GM18867 (cell line): ENCODE measurements at regions not wholly inside any gene's neighbourhood (a gene's known extent, or its start where the extent isn't known, plus 50 kb on each side); places are given as distances from the start of the nearest gene placed in this dataset.

Source experiments
- ATAC-seq: cut with Tn5 transposase; IDR thresholded peaks from one replicate; pipeline ENCODE4 v1.9.1; 2021; ENCODE audit warnings: mild to moderate bottlenecking, moderate library complexity; ENCODE audit not compliant: unreplicated experiment

GRCh38 chr5:29897916-29898315 is 1295.6 kb upstream of the CDH6 start:
- ATAC-seq = no peak

DNA sequence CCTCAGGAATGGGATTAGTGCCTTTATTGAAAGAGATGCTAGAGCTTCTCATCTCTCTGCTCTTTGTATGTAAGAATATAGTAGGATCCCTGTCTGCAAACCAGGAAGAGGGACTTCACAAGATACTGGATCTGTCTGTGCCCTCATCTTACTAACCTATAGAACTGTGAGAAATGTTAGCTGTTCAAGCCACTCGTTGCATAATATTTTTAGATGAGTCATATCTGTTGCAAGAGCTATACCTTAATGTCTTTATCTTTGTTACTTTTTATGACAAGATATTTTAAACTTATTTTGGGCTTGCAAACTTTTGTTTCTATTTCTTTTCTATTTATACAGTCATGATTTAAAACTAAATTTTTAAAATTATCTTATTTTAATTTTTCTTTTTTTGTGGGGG is 1296.8 kb upstream of the CDH6 start:
- no peak for ATAC-seq

DNA sequence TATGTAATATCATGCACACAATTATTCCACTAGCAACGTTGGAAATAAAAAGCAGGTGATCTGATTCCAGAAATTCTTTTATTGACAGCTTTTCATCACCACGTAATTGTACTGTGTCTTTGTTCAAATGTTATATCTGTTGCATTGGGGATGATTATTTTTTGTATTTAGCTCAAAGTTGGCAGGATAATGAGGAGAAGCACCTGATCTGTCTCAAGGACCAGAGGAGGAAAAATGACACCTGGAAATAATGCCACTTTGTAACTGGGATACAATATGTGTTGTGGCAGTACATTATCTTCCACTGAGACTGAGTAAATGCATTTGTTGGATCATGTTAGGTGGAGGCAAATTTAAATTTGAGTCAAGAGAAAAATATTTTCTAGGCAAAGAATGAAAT is 1298.8 kb upstream of the CDH6 start:
- no peak for ATAC-seq

DNA sequence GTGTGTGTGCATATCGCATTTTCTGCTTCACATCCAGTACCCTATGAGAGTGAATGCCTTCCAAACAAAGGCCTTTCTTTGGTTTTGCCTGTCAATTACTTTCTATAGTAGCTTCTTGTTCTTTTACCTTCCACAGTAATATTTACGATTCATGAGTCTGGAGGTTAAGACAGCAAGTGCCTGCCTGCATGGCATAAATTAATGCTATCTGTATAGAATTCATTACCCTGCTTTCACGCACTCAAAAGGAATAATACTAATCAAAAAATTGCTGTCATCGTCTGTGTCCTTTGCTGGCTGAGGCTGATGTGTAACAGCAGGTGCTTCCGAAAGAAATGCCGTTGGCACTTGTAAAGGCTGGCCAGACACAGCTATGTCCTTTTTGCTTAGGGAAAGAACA is 1304.4 kb upstream of the CDH6 start:
- no peak for ATAC-seq

DNA sequence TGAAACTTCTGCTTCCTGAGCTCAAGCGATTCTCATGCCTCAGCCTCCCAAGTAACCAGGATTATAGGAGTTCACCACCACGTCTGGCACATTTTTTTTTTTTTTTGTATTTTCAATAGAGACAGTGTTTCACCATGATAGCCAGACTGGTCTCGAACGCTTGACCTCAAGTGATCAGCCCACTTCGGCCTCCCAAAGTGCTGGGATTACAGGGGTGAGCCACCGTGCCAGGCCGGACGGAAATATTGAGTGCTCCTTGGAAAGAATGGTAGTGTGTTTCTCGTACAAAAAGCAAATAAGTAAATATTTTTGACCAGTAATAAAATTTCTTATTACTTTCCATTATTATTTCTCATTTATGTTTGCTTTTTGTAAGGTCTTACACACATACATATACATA is 1307.9 kb upstream of the CDH6 start:
- no peak for ATAC-seq

DNA sequence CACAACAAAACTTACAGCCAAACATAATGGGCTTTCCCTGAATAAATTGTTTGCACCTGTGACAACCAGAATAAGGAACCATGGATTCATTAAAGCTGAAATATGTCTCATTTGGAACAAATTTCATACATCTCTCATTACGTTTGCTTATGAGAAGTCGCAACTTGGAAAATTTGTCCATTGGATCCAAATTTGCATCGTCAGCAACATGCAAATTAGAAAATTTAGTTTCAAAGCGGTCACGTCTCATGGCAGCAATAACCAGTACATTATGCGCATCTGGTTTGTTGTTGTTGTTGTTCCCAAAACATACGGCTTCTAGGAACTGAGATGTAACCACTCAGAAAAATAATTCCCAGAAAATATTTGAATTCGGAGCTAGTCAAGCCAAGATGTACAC is 1311.5 kb upstream of the CDH6 start:
- ATAC-seq = no peak

DNA sequence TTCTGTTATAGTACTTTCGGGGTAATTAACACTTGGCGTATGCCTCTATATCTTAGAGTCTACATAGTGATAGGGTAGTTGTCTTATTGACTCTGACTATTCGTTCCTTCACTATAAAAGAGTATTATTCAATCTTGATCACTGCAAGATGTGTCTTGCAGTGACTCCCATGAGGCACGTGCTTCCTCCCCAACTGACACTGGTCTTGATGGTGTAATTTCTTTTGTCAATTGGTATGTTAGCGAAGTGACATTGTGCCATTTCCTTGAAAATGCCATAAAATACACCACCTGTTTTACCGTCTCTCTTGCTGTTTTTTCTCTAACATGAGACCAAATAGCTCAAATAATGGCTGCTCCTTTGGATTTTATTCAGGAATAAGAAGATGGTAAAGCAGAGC is 1314.1 kb upstream of the CDH6 start:
- no peak for ATAC-seq

DNA sequence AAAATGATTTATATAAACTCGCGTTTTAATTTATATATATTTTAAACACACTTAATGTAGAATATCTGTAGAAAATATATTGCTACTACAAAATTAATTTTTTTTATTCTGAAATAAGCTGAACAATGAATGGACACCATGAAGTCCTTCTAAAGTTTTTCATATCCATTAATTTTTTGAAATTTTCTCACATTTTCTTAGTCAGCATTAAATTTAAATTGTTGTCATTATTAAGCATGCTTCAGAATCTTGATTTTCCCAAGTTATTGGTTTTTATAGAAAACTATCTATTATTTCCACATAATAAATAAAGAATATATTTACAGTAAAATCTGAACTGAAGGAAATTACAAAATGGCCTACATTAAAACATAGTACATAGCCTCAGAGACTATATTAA is 1314.9 kb upstream of the CDH6 start:
- no peak for ATAC-seq

DNA sequence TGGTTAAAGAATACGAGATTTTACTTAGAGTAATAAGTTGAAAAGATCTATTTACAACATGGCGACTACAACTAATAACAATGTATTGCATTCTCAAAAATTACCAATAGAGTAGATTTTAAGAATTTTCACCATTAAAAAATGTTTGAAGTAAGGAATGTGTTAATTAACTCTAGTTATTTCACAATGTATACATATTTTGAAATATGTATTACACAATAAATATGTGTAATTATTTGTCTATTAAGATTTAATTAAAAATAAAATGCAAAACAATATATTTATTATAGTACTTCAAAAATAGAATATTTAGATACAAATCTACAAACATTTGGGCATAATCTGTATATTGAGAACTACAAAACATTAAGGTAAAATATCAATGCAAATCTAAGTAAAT is 1326.3 kb upstream of the CDH6 start:
- ATAC-seq = no peak

- no peak for ATAC-seq
Observed at GRCh38 chr5:29853711-29854220, 1339.7 kb upstream of the CDH6 start.

- ATAC-seq = no peak
Observed at GRCh38 chr5:29852329-29852728, 1341.2 kb upstream of the CDH6 start.

DNA sequence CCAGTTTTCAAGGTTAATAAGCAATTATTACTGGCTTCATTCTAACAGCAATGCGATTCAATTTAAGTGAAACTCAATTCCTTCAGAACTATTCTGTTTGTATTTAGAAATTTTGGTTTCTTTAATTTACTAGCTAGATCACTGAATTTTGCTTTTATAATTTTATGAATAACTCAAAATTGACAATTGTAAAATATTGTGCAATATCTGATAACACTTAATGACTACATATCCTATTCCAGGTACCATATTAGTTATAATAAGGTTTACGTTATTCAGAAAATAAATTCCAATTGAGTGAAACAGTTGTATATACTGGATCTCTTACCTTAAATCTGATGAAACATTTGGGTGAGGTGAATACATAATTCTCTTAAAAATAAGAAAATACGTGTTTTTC is 1348.3 kb upstream of the CDH6 start:
- no peak for ATAC-seq

- no peak for ATAC-seq
Observed at GRCh38 chr5:29833394-29833793, 1360.1 kb upstream of the CDH6 start.

DNA sequence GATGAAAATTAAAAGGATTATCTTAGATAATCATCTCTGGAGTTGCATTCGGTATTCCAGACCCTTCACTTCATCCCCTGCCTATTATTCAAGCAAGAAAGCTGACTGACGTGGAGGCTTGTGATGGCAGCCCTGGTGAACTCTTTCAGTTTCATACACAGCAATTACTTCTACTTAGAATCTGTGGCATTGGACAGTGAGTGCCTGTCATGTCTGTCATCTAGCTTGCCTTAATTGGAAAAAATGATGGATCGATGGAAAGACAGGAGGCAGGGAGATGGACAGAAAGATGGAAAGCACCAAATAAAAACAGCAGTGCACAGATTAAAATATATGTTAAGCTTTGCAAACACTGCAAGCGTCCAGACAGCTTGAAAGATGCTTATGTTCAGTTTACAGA is 1371.0 kb upstream of the CDH6 start:
- ATAC-seq = no peak

DNA sequence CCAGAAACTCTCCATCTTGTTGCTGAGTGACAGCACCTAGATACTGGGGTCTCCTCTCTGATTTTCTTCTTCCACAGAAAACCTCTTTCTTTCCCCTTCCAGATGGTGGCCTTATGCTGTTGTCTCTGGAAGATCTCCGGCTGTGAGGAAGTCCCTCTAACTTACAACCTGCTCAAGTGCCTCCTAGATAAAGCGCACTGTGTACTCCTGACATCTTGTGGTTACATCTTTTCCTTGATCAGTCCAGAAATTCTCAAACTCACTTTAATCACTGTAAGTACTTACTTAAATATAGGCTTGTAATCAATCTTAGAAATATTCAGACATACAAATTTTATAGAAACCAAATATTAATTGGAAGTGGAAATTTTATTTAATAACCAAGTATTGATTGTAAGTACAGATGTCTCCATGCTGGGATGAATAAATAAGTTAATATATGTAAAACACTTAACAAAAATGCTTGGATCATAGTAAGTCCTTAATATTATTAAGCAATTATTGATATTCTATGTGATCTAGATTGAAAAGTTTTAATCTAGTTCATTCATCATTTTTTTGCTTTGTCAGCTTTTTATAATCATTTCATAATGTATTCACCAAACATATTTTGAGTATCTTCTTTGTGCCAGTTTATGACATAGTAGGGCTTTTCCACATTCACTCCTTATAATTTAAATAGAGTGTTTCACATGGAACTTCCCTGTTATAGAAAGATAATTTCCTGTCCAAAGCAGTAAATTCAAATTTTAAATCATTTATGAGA is 1381.4 kb upstream of the CDH6 start:
- no peak for ATAC-seq

GRCh38 chr5:29805804-29806203 is 1387.7 kb upstream of the CDH6 start:
- ATAC-seq = no peak

DNA sequence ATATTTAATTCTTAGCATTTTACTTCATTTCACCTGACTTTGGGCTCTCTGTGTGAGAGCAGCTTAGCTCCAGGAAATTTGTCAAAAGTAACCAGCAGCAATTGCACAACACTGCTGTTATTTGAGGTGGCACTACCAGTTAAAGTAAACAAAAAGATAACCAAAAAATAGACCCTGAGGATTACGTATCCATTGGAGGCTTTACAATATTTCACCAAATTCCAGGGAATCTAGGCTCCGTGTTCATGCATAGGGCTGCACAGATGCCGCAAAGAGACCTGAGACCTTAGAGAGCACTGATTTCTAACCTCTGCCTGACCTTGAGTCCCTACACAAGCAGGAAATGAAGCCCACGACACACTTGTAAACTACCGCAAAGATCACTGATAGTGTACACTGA is 1392.7 kb upstream of the CDH6 start:
- no peak for ATAC-seq

- ATAC-seq = no peak
Observed at GRCh38 chr5:29796013-29796412, 1397.5 kb upstream of the CDH6 start.

DNA sequence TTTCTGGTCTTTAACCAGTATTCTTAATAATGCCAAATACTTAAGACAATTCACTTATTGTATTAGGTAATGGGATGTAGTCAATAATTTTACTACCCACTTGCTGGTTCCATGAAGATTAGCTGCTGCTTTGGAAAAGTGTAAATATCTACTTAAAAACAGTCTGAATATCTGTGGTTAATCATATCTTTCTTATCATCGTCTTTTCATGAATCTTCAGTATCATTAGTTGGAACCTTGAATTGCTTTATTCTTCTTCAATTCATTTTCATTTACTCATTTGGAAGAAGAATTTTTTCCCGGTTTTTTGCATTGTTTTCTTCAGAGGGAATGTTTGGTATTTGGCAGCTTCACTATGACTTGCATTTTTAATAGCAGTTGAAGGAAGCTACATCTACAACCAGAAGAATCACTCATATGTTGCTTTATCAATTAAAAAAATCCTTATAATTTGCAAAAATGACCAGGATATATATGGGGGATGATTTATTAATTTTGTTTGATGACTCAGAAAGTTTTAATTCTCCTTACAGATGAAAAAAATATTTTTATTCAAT is 1398.3 kb upstream of the CDH6 start:
- no peak for ATAC-seq

DNA sequence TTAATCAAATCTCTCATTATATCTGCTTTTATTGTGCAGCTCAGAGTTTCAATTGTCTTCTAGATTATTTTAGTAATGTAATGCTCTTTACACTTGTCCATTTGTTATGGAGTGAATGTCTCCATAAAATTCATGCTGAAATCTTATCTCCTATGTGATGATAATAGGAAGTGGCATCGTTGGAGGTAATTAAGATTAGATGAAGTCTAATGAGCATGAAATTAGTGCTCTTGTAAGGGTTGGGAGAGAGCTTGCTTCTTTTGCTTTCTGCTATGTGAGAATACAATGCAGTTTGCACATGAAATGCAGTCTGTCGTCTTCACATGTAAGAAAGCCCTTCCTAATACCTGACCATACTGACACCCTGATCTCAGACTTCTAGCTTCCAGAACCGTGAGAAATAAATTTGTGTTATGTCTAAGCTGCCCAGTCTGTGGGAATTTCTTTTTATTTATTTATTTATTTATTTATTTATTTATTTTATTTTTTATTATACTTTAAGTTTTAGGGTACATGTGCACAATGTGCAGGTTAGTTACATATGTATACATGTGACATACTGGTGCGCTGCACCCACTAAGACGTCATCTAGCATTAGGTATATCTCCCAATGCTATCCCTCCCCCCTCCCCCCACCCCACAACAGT is 1399.2 kb upstream of the CDH6 start:
- ATAC-seq = no peak

DNA sequence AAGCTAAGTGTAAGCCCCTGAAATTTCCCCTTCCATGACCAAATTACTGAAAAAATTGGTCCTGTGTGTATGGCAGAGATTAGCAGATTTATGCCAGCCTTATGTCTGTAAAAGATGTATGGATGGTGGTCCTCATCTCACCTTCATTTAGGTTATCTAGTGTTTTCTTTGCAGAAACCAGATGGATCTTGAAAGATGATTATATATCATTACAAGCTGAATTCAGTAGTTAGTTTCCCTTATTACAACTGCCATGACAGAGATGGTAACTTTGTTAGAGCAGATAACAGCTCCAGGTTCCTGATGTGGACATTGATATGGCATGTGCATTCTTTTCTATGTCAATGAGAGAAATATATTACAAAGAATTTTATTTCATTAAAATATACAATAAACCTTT is 1403.2 kb upstream of the CDH6 start:
- no peak for ATAC-seq

DNA sequence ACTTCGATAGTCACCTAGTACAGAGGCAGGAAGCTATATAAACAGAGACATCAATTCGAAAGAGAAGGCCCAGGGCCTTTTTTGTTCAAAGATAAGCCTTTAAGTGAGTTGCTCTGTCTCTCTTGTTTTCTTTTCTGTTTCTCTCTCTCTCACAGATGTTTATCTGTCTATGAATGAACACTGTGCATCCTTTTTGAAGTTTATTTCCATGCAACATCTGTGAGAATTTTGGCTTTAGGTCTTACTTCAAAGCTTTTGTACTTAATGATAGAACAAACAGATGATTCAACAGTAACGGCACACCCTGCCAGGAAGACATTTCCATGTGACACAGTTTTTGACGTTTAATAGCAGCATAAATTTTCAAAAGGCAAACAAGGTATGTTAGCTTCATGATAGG is 1413.1 kb upstream of the CDH6 start:
- no peak for ATAC-seq
